Gastrocnemius medialis (tissue), 4 donors: ENCODE measurements at regions not wholly inside any gene's neighbourhood (a gene's known extent, or its start where the extent isn't known, plus 50 kb on each side); places are given as distances from the start of the nearest gene placed in this dataset.

Experiments used
- POLR2A ChIP-seq, 2 donors: fragments of 450-650 bp; IDR thresholded peaks; one replicate each; pipeline ENCODE4 v1.6.1; 2017; ENCODE audit warnings: antibody characterized with exemption in 2 of 2, mild to moderate bottlenecking in 2 of 2, moderate library complexity in 2 of 2
- TF ChIP-seq, protein P1 (sequence below), 5 experiments: fragments of 450-650 bp in 3 of 5; fragments of 200-600 bp in 2 of 5; sonication (generic) in 2 of 5; IDR thresholded peaks in 4 of 5; conservative IDR thresholded peaks in 1 of 5; 1 replicate in 4 of 5; 2 replicates in 1 of 5; pipeline ENCODE4 v1.5.1; 2016 to 2019; ENCODE audit warnings: antibody characterized with exemption in 5 of 5, mild to moderate bottlenecking in 3 of 5, moderate library complexity in 3 of 5

DNA sequence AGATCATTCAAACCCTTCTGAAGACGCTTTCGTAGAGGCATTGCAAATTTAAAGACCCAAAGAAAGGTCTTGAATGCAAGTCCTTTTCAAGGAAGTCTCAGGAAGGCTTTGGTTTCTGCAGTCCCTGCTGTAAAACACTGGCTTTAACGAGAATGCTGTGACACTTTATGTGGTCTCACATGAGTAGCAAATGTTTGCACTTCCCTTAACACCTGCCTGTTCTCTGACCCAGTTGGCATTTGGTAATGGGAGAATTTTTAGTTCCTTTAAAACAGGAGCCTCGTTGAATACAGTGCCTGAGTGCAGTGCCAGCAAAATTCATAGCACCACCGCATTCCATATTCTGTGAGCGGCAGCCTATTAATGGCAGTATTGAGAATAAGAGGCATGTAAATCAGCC is 330.5 kb upstream of the PRKX start:
- TF ChIP-seq, protein P1, sequence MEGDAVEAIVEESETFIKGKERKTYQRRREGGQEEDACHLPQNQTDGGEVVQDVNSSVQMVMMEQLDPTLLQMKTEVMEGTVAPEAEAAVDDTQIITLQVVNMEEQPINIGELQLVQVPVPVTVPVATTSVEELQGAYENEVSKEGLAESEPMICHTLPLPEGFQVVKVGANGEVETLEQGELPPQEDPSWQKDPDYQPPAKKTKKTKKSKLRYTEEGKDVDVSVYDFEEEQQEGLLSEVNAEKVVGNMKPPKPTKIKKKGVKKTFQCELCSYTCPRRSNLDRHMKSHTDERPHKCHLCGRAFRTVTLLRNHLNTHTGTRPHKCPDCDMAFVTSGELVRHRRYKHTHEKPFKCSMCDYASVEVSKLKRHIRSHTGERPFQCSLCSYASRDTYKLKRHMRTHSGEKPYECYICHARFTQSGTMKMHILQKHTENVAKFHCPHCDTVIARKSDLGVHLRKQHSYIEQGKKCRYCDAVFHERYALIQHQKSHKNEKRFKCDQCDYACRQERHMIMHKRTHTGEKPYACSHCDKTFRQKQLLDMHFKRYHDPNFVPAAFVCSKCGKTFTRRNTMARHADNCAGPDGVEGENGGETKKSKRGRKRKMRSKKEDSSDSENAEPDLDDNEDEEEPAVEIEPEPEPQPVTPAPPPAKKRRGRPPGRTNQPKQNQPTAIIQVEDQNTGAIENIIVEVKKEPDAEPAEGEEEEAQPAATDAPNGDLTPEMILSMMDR (IDR thresholded peaks at IDR 0.05 in 4 of 5, conservative IDR thresholded peaks at IDR 0.05 in 1 of 5), result no peak
- no peak for TF ChIP-seq POLR2A (IDR thresholded peaks at IDR 0.05)
